DND-41 (cell line): ENCODE measurements at regions not wholly inside any gene's neighbourhood (a gene's known extent, or its start where the extent isn't known, plus 50 kb on each side); places are given as distances from the start of the nearest gene placed in this dataset.

Experiments used
- ATAC-seq: fragments of 200-7000 bp; cut with Tn5 transposase; 3 replicates; pipeline ENCODE4 v1.9.1; 2021; ENCODE audit warnings: low read depth; ENCODE audit not compliant: insufficient read depth
- DNase-seq: peaks from one replicate; pipeline ENCODE4 v3.0.0-alpha.2; 2020
- H2AFZ ChIP-seq: 2 replicates; pipeline ENCODE4 v1.6.0; 2012; ENCODE audit warnings: low read depth, low read length
- H3K27ac ChIP-seq: 2 replicates; pipeline ENCODE4 v1.5.1; 2012; ENCODE audit warnings: low read length, inconsistent platforms
- H3K27me3 ChIP-seq: fragments of 200-600 bp; sonication (generic); 2 replicates; pipeline ENCODE4 v1.6.0; 2012; ENCODE audit warnings: low read length, mild to moderate bottlenecking, inconsistent platforms; ENCODE audit not compliant: insufficient read depth, poor library complexity
- H3K36me3 ChIP-seq: 2 replicates; pipeline ENCODE4 v1.5.1; 2012; ENCODE audit warnings: low read length, inconsistent platforms; ENCODE audit not compliant: insufficient read depth
- H3K4me1 ChIP-seq: 2 replicates; pipeline ENCODE4 v1.5.1; 2012; ENCODE audit warnings: mild to moderate bottlenecking, low read length; ENCODE audit not compliant: insufficient read depth
- H3K4me2 ChIP-seq: 2 replicates; pipeline ENCODE4 v1.6.0; 2012; ENCODE audit warnings: mild to moderate bottlenecking, moderate library complexity, low read length, inconsistent platforms; ENCODE audit not compliant: insufficient read depth
- H3K4me3 ChIP-seq, 2 experiments: fragments of 200-600 bp in 1 of 2; shearing (Covaris generic) in 1 of 2; 2 replicates each; pipeline ENCODE4 v1.5.1; 2012 to 2016; ENCODE audit warnings: inconsistent platforms in 2 of 2, low read length in 2 of 2, mild to moderate bottlenecking in 2 of 2, low read depth in 1 of 2, moderate library complexity in 1 of 2
- H3K79me2 ChIP-seq: 2 replicates; pipeline ENCODE4 v1.6.0; 2012; ENCODE audit warnings: low read length, inconsistent platforms; ENCODE audit not compliant: insufficient read depth
- H3K9ac ChIP-seq: 2 replicates; pipeline ENCODE4 v1.6.0; 2012; ENCODE audit warnings: low read depth, mild to moderate bottlenecking, inconsistent platforms, low read length, moderate library complexity
- H3K9me3 ChIP-seq: 2 replicates; pipeline ENCODE4 v1.5.1; 2012; ENCODE audit warnings: low read length, moderate library complexity, mild to moderate bottlenecking, inconsistent platforms; ENCODE audit not compliant: insufficient read depth, severe bottlenecking
- H4K20me1 ChIP-seq: 2 replicates; pipeline ENCODE4 v1.6.0; 2012; ENCODE audit warnings: low read length; ENCODE audit not compliant: insufficient read depth
- EZH2 ChIP-seq: IDR thresholded peaks from 3 replicates; pipeline ENCODE4 v1.6.1; 2012; ENCODE audit warnings: borderline replicate concordance, low read depth, mild to moderate bottlenecking, moderate library complexity, low read length, inconsistent platforms; ENCODE audit not compliant: severe bottlenecking
- TF ChIP-seq, protein P1 (sequence below): IDR thresholded peaks from 2 replicates; pipeline ENCODE4 v1.5.1; 2012; ENCODE audit warnings: borderline replicate concordance, low read length, moderate library complexity, mild to moderate bottlenecking; ENCODE audit not compliant: poor library complexity, severe bottlenecking; ENCODE audit errors: extremely low read depth

- no peaks in the 10 kb centered on the region for H3K27me3 ChIP-seq
- no peaks in the 10 kb centered on the region for H4K20me1 ChIP-seq
- no peak overlapping the region for H3K27ac ChIP-seq
- H3K4me3 ChIP-seq, result no peak overlapping the region
- no peak for ATAC-seq
- no peaks in the 10 kb centered on the region for H3K36me3 ChIP-seq
- no peak overlapping the region for H3K9ac ChIP-seq
- H3K4me2 ChIP-seq, result no peak overlapping the region
- H3K9me3 ChIP-seq, result no peaks in the 10 kb centered on the region
- TF ChIP-seq, protein P1, sequence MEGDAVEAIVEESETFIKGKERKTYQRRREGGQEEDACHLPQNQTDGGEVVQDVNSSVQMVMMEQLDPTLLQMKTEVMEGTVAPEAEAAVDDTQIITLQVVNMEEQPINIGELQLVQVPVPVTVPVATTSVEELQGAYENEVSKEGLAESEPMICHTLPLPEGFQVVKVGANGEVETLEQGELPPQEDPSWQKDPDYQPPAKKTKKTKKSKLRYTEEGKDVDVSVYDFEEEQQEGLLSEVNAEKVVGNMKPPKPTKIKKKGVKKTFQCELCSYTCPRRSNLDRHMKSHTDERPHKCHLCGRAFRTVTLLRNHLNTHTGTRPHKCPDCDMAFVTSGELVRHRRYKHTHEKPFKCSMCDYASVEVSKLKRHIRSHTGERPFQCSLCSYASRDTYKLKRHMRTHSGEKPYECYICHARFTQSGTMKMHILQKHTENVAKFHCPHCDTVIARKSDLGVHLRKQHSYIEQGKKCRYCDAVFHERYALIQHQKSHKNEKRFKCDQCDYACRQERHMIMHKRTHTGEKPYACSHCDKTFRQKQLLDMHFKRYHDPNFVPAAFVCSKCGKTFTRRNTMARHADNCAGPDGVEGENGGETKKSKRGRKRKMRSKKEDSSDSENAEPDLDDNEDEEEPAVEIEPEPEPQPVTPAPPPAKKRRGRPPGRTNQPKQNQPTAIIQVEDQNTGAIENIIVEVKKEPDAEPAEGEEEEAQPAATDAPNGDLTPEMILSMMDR, result no peak
- TF ChIP-seq EZH2, result no peak
- DNase-seq, result no peak
- no peaks in the 10 kb centered on the region for H3K79me2 ChIP-seq
- H2AFZ ChIP-seq, result no peak overlapping the region
- H3K4me1 ChIP-seq, result no peaks in the 10 kb centered on the region
These were observed 55.1 kb downstream of the ID4 start for GRCh38 chr6:19892260-19892659.

GRCh38 chr6:19895866-19896692 lies 58.9 kb downstream of the ID4 start:
- no peak overlapping the region for H3K4me3 ChIP-seq
- H3K9ac ChIP-seq, result no peak overlapping the region
- DNase-seq (no peak), ATAC-seq (no peak)
- no peak for TF ChIP-seq EZH2
- TF ChIP-seq, protein P1, result no peak
- H3K79me2 ChIP-seq, result no peaks in the 10 kb centered on the region
- H3K27me3 ChIP-seq, result no peaks in the 10 kb centered on the region
- no peak overlapping the region for H3K27ac ChIP-seq
- no peak overlapping the region for H3K4me2 ChIP-seq
- H2AFZ ChIP-seq, result no peak overlapping the region
- no peaks in the 10 kb centered on the region for H3K4me1 ChIP-seq
- H4K20me1 ChIP-seq, result no peaks in the 10 kb centered on the region
- H3K9me3 ChIP-seq, result no peaks in the 10 kb centered on the region
- H3K36me3 ChIP-seq, result no peaks in the 10 kb centered on the region

- no peak overlapping the region for H3K9ac ChIP-seq
- H3K79me2 ChIP-seq, result no peaks in the 10 kb centered on the region
- ATAC-seq (no peak), DNase-seq (no peak)
- H3K4me1 ChIP-seq, result no peaks in the 10 kb centered on the region
- no peaks in the 10 kb centered on the region for H3K9me3 ChIP-seq
- no peak overlapping the region for H3K4me3 ChIP-seq
- no peak overlapping the region for H3K4me2 ChIP-seq
- H3K27me3 ChIP-seq, result no peaks in the 10 kb centered on the region
- H3K27ac ChIP-seq, result no peak overlapping the region
- no peaks in the 10 kb centered on the region for H3K36me3 ChIP-seq
- H2AFZ ChIP-seq, result no peak overlapping the region
- no peaks in the 10 kb centered on the region for H4K20me1 ChIP-seq
- TF ChIP-seq, protein P1, result no peak
- TF ChIP-seq EZH2, result no peak
These were observed 59.5 kb downstream of the ID4 start for GRCh38 chr6:19896693-19897010.
